CD4-positive, alpha-beta T cell treated with Interleukin-15 for 4 hours (primary cell): ENCODE measurements at regions not wholly inside any gene's neighbourhood (a gene's known extent, or its start where the extent isn't known, plus 50 kb on each side); places are given as distances from the start of the nearest gene placed in this dataset.

ENCODE experiments used
- DNase-seq: peaks from one replicate; pipeline ENCODE4 v3.0.0-alpha.2; 2020; ENCODE audit warnings: low spot score

- DNase-seq = no peak
Observed at GRCh38 chr10:10363217-10363616, 654.5 kb upstream of the CELF2 start.

- DNase-seq = no peak
Observed at GRCh38 chr10:10364902-10365301, 652.8 kb upstream of the CELF2 start.

GRCh38 chr10:10365676-10366075 lies 652.0 kb upstream of the CELF2 start:
- no peak for DNase-seq

- no peak for DNase-seq
Observed at GRCh38 chr10:10366836-10367235, 650.8 kb upstream of the CELF2 start.

GRCh38 chr10:10367264-10367663 lies 650.4 kb upstream of the CELF2 start:
- DNase-seq = no peak

GRCh38 chr10:10368951-10369576 lies 648.6 kb upstream of the CELF2 start:
- no peak for DNase-seq

- no peak for DNase-seq
Observed at GRCh38 chr10:10385831-10386230, 631.8 kb upstream of the CELF2 start.

GRCh38 chr10:10389182-10389581 lies 628.5 kb upstream of the CELF2 start:
- no peak for DNase-seq

GRCh38 chr10:10392511-10392910 lies 625.2 kb upstream of the CELF2 start:
- no peak for DNase-seq

GRCh38 chr10:10394933-10395658 lies 622.6 kb upstream of the CELF2 start:
- no peak for DNase-seq

GRCh38 chr10:10396601-10397000 lies 621.1 kb upstream of the CELF2 start:
- no peak for DNase-seq

- DNase-seq = no peak
Observed at GRCh38 chr10:10397906-10398305, 619.8 kb upstream of the CELF2 start.

- no peak for DNase-seq
Observed at GRCh38 chr10:10403762-10404161, 613.9 kb upstream of the CELF2 start.

GRCh38 chr10:10417671-10418070 lies 600.0 kb upstream of the CELF2 start:
- DNase-seq = no peak

GRCh38 chr10:10418387-10418786 lies 599.3 kb upstream of the CELF2 start:
- peak; percentile 2 for DNase-seq

GRCh38 chr10:10421071-10421470 lies 596.6 kb upstream of the CELF2 start:
- DNase-seq = no peak

- no peak for DNase-seq
Observed at GRCh38 chr10:10431422-10432066, 586.1 kb upstream of the CELF2 start.

GRCh38 chr10:10432296-10433035 lies 585.2 kb upstream of the CELF2 start:
- DNase-seq = no peak

GRCh38 chr10:10434312-10434711 lies 583.4 kb upstream of the CELF2 start:
- no peak for DNase-seq

GRCh38 chr10:10437886-10438285 lies 579.8 kb upstream of the CELF2 start:
- DNase-seq = no peak

- DNase-seq = no peak
Observed at GRCh38 chr10:10438335-10439100, 579.2 kb upstream of the CELF2 start.

GRCh38 chr10:10456856-10457255 lies 560.8 kb upstream of the CELF2 start:
- no peak for DNase-seq
